Endothelial cell of umbilical vein (primary cell): ENCODE measurements at regions not wholly inside any gene's neighbourhood (a gene's known extent, or its start where the extent isn't known, plus 50 kb on each side); places are given as distances from the start of the nearest gene placed in this dataset.

Experiments used
- BruUV-seq: library from RNA; stranded (reverse); fragments of 400-500 nt; replicated peaks from 2 replicates; lab custom pipeline; 2021; lab: Mats Ljungman, UMichigan
- CTCF ChIA-PET: fragments of 300-600, 350-600 bp; sonication (Branson Sonifier 250); formaldehyde crosslinking; loops from one replicate; lab custom pipeline; 2021; ENCODE audit warnings: antibody characterized with exemption, inconsistent platforms; lab: Charles Lee
- POLR2A ChIA-PET: fragments of 300-600, 350-600 bp; sonication (Branson Sonifier 250); formaldehyde crosslinking; loops from one replicate; lab custom pipeline; 2021; ENCODE audit warnings: antibody characterized with exemption, inconsistent platforms; lab: Charles Lee
- DNase-seq: peaks from one replicate; pipeline ENCODE4 v3.0.0-alpha.2; 2011; ENCODE audit warnings: low read depth, low spot score
- FAIRE-seq: peaks from 2 replicates; lab custom pipeline; 2011; peaks lifted over from hg19 to GRCh38; lab: Jason Lieb, UNC
- H2AFZ ChIP-seq: 2 replicates; pipeline ENCODE4 v1.6.0; 2012; ENCODE audit warnings: low read depth, low read length, control low read depth, inconsistent platforms
- H3K27ac ChIP-seq: 2 replicates; pipeline ENCODE4 v1.5.1; 2011; ENCODE audit warnings: low read depth, mild to moderate bottlenecking, control low read depth, low read length, moderate library complexity; ENCODE audit not compliant: insufficient read depth
- H3K27me3 ChIP-seq, 2 experiments: 2 replicates each; pipeline versions ENCODE4 v1.6.0 to v1.6.1; 2011; ENCODE audit warnings: low read length in 2 of 2, mixed read lengths in 1 of 2; ENCODE audit not compliant: control insufficient read depth in 2 of 2, insufficient read depth in 2 of 2
- H3K36me3 ChIP-seq, 2 experiments: 2 replicates in 1 of 2; 3 replicates in 1 of 2; pipeline ENCODE4 v1.5.1; 2011; ENCODE audit warnings: low read length in 2 of 2, mild to moderate bottlenecking in 1 of 2, moderate library complexity in 1 of 2; ENCODE audit not compliant: control insufficient read depth in 2 of 2, insufficient read depth in 2 of 2; ENCODE audit errors: extremely low read depth in 1 of 2
- H3K4me1 ChIP-seq: 3 replicates; pipeline ENCODE4 v1.5.1; 2011; ENCODE audit warnings: mild to moderate bottlenecking, low read length; ENCODE audit not compliant: control insufficient read depth, insufficient read depth; ENCODE audit errors: extremely low read depth
- H3K4me2 ChIP-seq: 2 replicates; pipeline ENCODE4 v1.6.1; 2011; ENCODE audit warnings: low read length, control low read depth, mixed read lengths; ENCODE audit not compliant: insufficient read depth
- H3K4me3 ChIP-seq, 3 experiments: fragments of 200-600 bp in 1 of 3; sonication (generic), shearing (Covaris generic) in 1 of 3; replicated peaks in 1 of 3; 2 replicates each; pipeline ENCODE4 v1.5.1; 2011 to 2016; ENCODE audit warnings: control low read depth in 3 of 3, low read length in 3 of 3, mild to moderate bottlenecking in 2 of 3, inconsistent platforms in 1 of 3, low read depth in 1 of 3, moderate library complexity in 1 of 3; ENCODE audit not compliant: insufficient read depth in 1 of 3
- H3K79me2 ChIP-seq: 2 replicates; pipeline ENCODE4 v1.6.0; 2012; ENCODE audit warnings: low read length, inconsistent platforms; ENCODE audit not compliant: control insufficient read depth, insufficient read depth
- H3K9ac ChIP-seq: replicated peaks from 2 replicates; pipeline ENCODE3; 2011; ENCODE audit warnings: low read length, control low read depth; ENCODE audit not compliant: insufficient read depth; ENCODE audit errors: extremely low read depth
- H3K9me1 ChIP-seq: replicated peaks from 3 replicates; pipeline ENCODE4 v1.6.0; 2011; ENCODE audit warnings: mild to moderate bottlenecking, low read length; ENCODE audit not compliant: control insufficient read depth, insufficient read depth; ENCODE audit errors: extremely low read depth
- H3K9me3 ChIP-seq: replicated peaks from 2 replicates; pipeline ENCODE4 v1.5.1; 2012; ENCODE audit warnings: low read length, inconsistent platforms; ENCODE audit not compliant: control insufficient read depth, insufficient read depth
- H4K20me1 ChIP-seq: replicated peaks from 2 replicates; pipeline ENCODE3; 2011; ENCODE audit warnings: mild to moderate bottlenecking, low read length; ENCODE audit not compliant: control insufficient read depth, insufficient read depth; ENCODE audit errors: extremely low read depth
- CTCF ChIP-seq, 2 donors: IDR thresholded peaks; 1 replicate in 1 of 2; 2 replicates in 1 of 2; pipeline ENCODE4 v1.5.1; 2011; ENCODE audit warnings: low read length in 2 of 2, mild to moderate bottlenecking in 2 of 2, moderate library complexity in 2 of 2, control low read depth in 1 of 2, inconsistent platforms in 1 of 2, low read depth in 1 of 2; ENCODE audit not compliant: insufficient read depth in 1 of 2; ENCODE audit errors: extremely low read depth in 1 of 2
- EZH2 ChIP-seq: IDR thresholded peaks from 2 replicates; pipeline ENCODE4 v1.6.1; 2012; ENCODE audit warnings: borderline replicate concordance, low read depth, mild to moderate bottlenecking, moderate library complexity, low read length, inconsistent platforms; ENCODE audit not compliant: severe bottlenecking
- FOS ChIP-seq: IDR thresholded peaks from 2 replicates; pipeline ENCODE4 v1.6.1; 2011; ENCODE audit warnings: mild to moderate bottlenecking, low read length, moderate library complexity, borderline replicate concordance; ENCODE audit not compliant: insufficient read depth
- GATA2 ChIP-seq: IDR thresholded peaks from 2 replicates; pipeline ENCODE4 v1.7.0; 2011; ENCODE audit warnings: low read depth, mild to moderate bottlenecking, moderate library complexity, mixed read lengths, low read length; ENCODE audit not compliant: insufficient read length, insufficient read depth
- JUN ChIP-seq: IDR thresholded peaks from 2 replicates; pipeline ENCODE4 v1.6.1; 2011; ENCODE audit warnings: borderline replicate concordance, low read depth; ENCODE audit not compliant: insufficient read length, insufficient read depth
- MAX ChIP-seq: IDR thresholded peaks from 2 replicates; pipeline ENCODE4 v1.6.1; 2011; ENCODE audit not compliant: insufficient read depth, insufficient read length
- MYC ChIP-seq: IDR thresholded peaks from one replicate; pipeline ENCODE4 v1.6.1; 2011; ENCODE audit warnings: mild to moderate bottlenecking, low read depth, low read length
- POLR2A ChIP-seq: IDR thresholded peaks from 2 replicates; pipeline ENCODE4 v1.6.1; 2012; ENCODE audit warnings: low read depth, mild to moderate bottlenecking, control low read depth, low read length
- POLR2AphosphoS5 ChIP-seq: IDR thresholded peaks from 2 replicates; pipeline ENCODE4 v1.6.1; 2012; ENCODE audit warnings: low read depth, mild to moderate bottlenecking, control low read depth, low read length, moderate library complexity; ENCODE audit not compliant: insufficient read depth
- dilution Hi-C: fragments of 300-500 bp; cut with MboI; formaldehyde crosslinking; loops from one replicate; pipeline ENCODE4 v1.15.0; 2019; ENCODE audit warnings: low sequenced_read_pairs; ENCODE audit not compliant: extremely low pct_ligation_motif_present
- intact Hi-C: fragments of 100-400 bp; cut with micrococcal nuclease; formaldehyde crosslinking; loops from one replicate; pipeline ENCODE4 v1.10.0; 2022

- BruUV-seq: no TSS peak
Measured at GRCh38 chr5:98064118-98064685, 709.3 kb upstream of the RGMB start.

More at GRCh38 chr5:98064118-98064685, 709.3 kb upstream of the RGMB start:
- no peaks in the 10 kb centered on the region for H3K27me3 ChIP-seq
- no peaks in the 10 kb centered on the region for H3K9me3 ChIP-seq
- H3K4me3 ChIP-seq: no peak overlapping the region
- intact Hi-C loops (no loop called here), dilution Hi-C loops (no loop called here)
- no peak overlapping the region for H3K9ac ChIP-seq
- H3K27ac ChIP-seq: no peak overlapping the region
- no peak overlapping the region for H3K4me2 ChIP-seq
- H3K79me2 ChIP-seq: no peaks in the 10 kb centered on the region
- H3K9me1 ChIP-seq: no peaks in the 10 kb centered on the region
- no peak overlapping the region for H2AFZ ChIP-seq
- no peak for DNase-seq
- POLR2A ChIA-PET: no interaction called here
- H3K36me3 ChIP-seq: no peaks in the 10 kb centered on the region
- CTCF ChIA-PET: interaction anchor here (0.8 to 2.1 kb wide), 10 partner anchors 17 to 833 kb away, joined by 3 to 9 read pairs (median 3); no protein-coding TSS in a partner anchor
- H4K20me1 ChIP-seq: no peaks in the 10 kb centered on the region
- TF ChIP-seq JUN (no peak), CTCF (IDR thresholded peaks at IDR 0.05; ENCODE audit: extremely low read depth in 1 of 2, insufficient read depth in 1 of 2, low read depth in 1 of 2, low read length in 2 of 2) (no peak), MAX (no peak), POLR2AphosphoS5 (no peak), POLR2A (no peak), EZH2 (no peak), MYC (no peak), FOS (no peak), GATA2 (no peak)
- no peaks in the 10 kb centered on the region for H3K4me1 ChIP-seq
- FAIRE-seq: no peak
